ENCODE measurements at regions not wholly inside any gene's neighbourhood (a gene's known extent, or its start where the extent isn't known, plus 50 kb on each side); places are given as distances from the start of the nearest gene placed in this dataset.

DNA sequence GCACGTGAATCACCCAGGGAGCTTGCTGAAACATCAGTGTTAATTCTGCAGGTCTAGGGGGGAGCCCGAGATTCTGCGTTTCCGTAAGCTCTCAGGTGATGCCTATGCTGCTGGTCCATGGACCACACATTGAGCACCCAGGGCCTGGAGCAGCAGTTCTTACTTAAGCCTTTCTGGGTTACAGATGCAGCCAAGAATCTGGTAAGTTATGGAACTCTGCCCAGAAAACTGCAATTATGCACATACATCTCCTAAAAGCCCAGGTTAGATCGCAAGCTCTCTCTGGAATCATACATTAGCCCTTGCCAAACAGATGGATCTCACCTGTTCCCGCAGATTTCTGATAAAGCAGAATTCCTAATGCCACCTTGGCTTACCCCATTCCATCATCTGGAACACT, 265.9 kb upstream of the SALL1 start:
- Histone ChIP-seq H3K36me3 (ENCODE audit: insufficient read depth) (no peaks in the 10 kb centered on the region; the same call in 1 of the 2 replicates), H3K9me2 (ENCODE audit: insufficient read depth) (peaks cover 2% of the 10 kb centered on the region; the same call in 1 of the 2 replicates), H3K4me2 (no peak overlapping the region), H3K4me3 (no peak overlapping the region), H3K27ac (ENCODE audit: low read depth) (no peak overlapping the region), H4K20me1 (replicated peaks; ENCODE audit: insufficient read depth) (no peaks in the 10 kb centered on the region), H3K27me3 (ENCODE audit: insufficient read depth) (no peaks in the 10 kb centered on the region), H3K4me1 (ENCODE audit: insufficient read depth) (no peaks in the 10 kb centered on the region), H3F3A (replicated peaks; ENCODE audit: low read depth) (no peaks in the 10 kb centered on the region), H3K79me2 (replicated peaks; ENCODE audit: insufficient read depth) (no peaks in the 10 kb centered on the region), H2AFZ (no peak overlapping the region; the same call in 1 of the 2 replicates)
- Mint-ChIP-seq H3K4me1 (peaks cover 5% of the 10 kb centered on the region; the same call in 1 of the 3 replicates), H3K36me3 (ENCODE audit: low read depth) (no peaks in the 10 kb centered on the region), H3K27me3 (ENCODE audit: insufficient read depth, low read depth, poor library complexity) (peaks cover 3% of the 10 kb centered on the region), H3K4me3 (no peak overlapping the region), H3K27ac (no peak overlapping the region), H3K9me3 (no peaks in the 10 kb centered on the region)
- no peak for TF ChIP-seq ZNF462 (CRISPR knock-in tag; IDR thresholded peaks at IDR 0.05)
- no peak for TF ChIP-seq POLR2AphosphoS5 (IDR thresholded peaks at IDR 0.05; ENCODE audit: low read depth)
- no peak for TF ChIP-seq JUNB (IDR thresholded peaks at IDR 0.05; ENCODE audit: unreplicated experiment)
- TF ChIP-seq STAT1 (IDR thresholded peaks at IDR 0.05; ENCODE audit: unreplicated experiment) = no peak
- TF ChIP-seq, protein P1, sequence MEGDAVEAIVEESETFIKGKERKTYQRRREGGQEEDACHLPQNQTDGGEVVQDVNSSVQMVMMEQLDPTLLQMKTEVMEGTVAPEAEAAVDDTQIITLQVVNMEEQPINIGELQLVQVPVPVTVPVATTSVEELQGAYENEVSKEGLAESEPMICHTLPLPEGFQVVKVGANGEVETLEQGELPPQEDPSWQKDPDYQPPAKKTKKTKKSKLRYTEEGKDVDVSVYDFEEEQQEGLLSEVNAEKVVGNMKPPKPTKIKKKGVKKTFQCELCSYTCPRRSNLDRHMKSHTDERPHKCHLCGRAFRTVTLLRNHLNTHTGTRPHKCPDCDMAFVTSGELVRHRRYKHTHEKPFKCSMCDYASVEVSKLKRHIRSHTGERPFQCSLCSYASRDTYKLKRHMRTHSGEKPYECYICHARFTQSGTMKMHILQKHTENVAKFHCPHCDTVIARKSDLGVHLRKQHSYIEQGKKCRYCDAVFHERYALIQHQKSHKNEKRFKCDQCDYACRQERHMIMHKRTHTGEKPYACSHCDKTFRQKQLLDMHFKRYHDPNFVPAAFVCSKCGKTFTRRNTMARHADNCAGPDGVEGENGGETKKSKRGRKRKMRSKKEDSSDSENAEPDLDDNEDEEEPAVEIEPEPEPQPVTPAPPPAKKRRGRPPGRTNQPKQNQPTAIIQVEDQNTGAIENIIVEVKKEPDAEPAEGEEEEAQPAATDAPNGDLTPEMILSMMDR (conservative IDR thresholded peaks at IDR 0.05; ENCODE audit: low read depth in 2 of 2) = no peak
- no peak for TF ChIP-seq EZH2 (IDR thresholded peaks at IDR 0.05; ENCODE audit: low read depth, unreplicated experiment)
- TF ChIP-seq, protein P2, sequence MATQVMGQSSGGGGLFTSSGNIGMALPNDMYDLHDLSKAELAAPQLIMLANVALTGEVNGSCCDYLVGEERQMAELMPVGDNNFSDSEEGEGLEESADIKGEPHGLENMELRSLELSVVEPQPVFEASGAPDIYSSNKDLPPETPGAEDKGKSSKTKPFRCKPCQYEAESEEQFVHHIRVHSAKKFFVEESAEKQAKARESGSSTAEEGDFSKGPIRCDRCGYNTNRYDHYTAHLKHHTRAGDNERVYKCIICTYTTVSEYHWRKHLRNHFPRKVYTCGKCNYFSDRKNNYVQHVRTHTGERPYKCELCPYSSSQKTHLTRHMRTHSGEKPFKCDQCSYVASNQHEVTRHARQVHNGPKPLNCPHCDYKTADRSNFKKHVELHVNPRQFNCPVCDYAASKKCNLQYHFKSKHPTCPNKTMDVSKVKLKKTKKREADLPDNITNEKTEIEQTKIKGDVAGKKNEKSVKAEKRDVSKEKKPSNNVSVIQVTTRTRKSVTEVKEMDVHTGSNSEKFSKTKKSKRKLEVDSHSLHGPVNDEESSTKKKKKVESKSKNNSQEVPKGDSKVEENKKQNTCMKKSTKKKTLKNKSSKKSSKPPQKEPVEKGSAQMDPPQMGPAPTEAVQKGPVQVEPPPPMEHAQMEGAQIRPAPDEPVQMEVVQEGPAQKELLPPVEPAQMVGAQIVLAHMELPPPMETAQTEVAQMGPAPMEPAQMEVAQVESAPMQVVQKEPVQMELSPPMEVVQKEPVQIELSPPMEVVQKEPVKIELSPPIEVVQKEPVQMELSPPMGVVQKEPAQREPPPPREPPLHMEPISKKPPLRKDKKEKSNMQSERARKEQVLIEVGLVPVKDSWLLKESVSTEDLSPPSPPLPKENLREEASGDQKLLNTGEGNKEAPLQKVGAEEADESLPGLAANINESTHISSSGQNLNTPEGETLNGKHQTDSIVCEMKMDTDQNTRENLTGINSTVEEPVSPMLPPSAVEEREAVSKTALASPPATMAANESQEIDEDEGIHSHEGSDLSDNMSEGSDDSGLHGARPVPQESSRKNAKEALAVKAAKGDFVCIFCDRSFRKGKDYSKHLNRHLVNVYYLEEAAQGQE (IDR thresholded peaks at IDR 0.05; ENCODE audit: unreplicated experiment) = no peak
- no peak for TF ChIP-seq NANOG (IDR thresholded peaks at IDR 0.05; ENCODE audit: borderline replicate concordance)
- TF ChIP-seq CREB1 (CRISPR knock-in tag; IDR thresholded peaks at IDR 0.05; ENCODE audit: low read depth) = no peak
- no peak for TF ChIP-seq ETS1 (IDR thresholded peaks at IDR 0.05)
- no peak for TF ChIP-seq EZH2phosphoT487 (IDR thresholded peaks at IDR 0.05; ENCODE audit: unreplicated experiment)
- no peak for TF ChIP-seq ZNF331 (CRISPR knock-in tag; IDR thresholded peaks at IDR 0.05; ENCODE audit: low read depth)
- no peak for TF ChIP-seq ZNF114 (CRISPR knock-in tag; IDR thresholded peaks at IDR 0.05)
- DNase-seq (ENCODE audit: low spot score) = no peak
- no peak for ATAC-seq
